HG03575 (cell line): ENCODE measurements at regions not wholly inside any gene's neighbourhood (a gene's known extent, or its start where the extent isn't known, plus 50 kb on each side); places are given as distances from the start of the nearest gene placed in this dataset.
A peak's percentile ranks its signal among the peaks of the same experiment; 100 is the strongest.

Experiments used
- ATAC-seq: cut with Tn5 transposase; IDR thresholded peaks from one replicate; pipeline ENCODE4 v1.9.1; 2021; ENCODE audit not compliant: unreplicated experiment, insufficient number of reproducible peaks, low FRiP score; ENCODE audit errors: extremely low read depth

DNA sequence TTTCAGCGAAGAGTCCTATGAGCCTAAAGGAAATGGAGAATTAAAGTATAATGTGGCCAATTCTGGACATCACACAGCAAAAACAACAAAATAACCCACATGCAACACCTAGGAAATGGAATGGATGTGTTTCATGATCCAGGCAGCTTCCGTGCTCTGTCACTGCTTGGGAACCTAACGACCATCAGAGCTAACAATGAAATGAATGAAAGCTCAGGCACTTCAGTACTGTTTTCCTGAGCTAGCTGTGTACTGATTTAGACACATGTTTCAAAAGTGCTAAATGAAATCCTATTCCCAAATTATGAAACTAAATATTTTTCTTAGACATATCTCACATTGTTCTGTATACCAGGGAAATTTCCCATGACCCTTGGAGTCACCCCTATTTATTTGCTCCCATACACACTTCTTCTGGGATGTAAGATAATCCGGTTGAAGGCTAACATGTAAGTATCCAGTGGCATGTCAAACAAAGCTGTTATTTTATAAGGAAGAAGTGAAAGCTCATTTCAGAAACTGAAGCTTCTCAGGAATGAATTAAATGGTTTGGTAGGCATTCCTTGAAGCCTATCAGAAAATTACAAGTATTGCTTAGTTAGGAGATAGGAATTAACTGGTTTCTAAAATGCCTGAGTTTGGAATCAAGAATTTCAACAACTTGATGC, 108.5 kb upstream of the RND3 start:
- no peak for ATAC-seq

GRCh38 chr2:150594299-150594698, 106.8 kb upstream of the RND3 start:
- ATAC-seq = no peak

- ATAC-seq = no peak
Observed at GRCh38 chr2:150591496-150592285, 104.2 kb upstream of the RND3 start.

DNA sequence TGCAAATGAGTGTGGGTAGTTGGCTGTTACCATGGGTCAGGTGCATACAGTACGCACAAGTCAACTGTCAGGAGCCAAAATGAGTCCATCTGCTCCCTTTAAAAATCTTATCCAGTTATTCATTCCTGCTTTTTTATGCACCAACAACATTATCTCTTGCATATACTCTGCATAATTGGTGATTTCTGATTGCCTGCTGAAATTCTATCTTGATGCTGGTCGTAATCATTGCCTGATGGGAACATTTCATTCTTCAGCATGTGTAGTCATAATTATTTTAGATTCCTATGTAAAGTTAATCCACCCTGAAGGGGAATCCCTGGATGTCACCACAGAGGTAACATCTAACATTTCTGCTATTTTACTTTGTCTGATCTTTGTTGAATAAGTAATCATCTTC, 102.2 kb upstream of the RND3 start:
- no peak for ATAC-seq

GRCh38 chr2:150588506-150588870, 101.0 kb upstream of the RND3 start:
- no peak for ATAC-seq

GRCh38 chr2:150587547-150588505, 100.4 kb upstream of the RND3 start:
- ATAC-seq = no peak

DNA sequence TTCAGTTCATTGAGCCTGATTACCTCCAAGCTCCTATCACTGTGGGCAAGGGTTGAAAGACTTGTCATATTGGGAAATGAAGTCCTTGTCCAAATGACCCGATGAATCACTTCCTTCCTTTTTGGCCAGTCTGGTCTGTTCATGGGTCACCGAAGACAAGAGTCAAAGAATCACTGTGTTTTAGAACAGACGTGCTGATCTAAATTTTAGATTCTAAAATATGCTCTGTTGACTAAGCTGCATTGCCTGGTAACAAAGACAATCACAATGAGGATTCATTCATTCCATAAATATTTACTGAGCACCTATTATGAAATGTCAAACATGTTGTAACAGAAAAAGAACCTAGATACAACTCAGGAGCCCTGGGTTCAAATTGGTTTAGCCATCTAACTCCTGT, 99.4 kb upstream of the RND3 start:
- ATAC-seq = no peak

DNA sequence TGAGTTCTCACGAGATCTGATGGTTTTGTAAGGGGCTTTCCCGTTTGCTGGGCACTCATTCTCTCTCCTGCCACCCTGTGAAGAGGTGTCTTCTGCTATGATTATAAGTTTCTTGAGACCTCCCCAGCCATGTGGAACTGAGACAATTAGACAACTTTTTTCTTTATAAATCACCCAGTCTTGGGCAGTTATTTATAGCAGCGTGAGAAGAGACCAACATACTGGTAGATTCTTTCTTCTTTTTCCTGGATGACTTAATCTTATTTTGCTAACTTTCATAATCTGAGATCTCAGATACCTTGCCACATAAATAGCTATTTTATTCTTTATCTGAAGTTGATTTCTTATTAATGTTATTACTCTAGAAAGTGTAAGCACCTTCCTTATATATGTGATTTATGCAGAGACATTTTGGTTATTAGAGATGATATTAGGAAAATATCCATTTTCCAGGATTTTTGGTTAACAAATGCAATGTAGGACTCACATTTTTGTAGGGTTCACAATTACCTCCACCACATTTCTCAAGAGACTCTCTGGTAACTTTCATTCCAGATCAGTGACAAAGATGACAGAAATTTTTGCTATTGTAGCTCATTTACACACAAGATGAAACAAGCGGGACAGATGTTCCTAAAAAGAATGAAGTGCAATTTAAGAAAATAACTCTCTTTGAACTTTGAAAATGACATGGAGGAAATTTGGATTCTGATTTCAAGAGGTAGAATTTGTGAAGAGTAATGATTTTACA, 97.9 kb upstream of the RND3 start:
- no peak for ATAC-seq

DNA sequence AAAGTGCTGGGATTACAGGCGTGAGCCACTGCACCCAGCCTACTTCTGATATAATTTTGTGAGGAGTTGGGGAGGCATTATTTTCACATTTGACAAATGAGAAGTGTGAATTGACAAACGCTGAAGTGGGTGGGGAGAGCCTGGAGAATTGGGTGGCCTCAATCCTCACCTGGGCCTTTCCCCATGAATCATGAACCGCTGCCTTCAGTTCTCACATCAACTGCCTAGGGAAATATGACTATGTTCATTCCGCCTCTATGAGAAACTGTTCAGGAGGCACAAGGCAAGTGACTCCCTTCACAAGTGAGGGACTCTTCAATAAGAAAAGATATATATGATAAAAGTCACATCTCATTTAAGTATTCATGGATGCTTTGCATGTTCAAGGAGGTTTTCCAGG, 96.6 kb upstream of the RND3 start:
- no peak for ATAC-seq

GRCh38 chr2:150581717-150582472, 94.4 kb upstream of the RND3 start:
- no peak for ATAC-seq

DNA sequence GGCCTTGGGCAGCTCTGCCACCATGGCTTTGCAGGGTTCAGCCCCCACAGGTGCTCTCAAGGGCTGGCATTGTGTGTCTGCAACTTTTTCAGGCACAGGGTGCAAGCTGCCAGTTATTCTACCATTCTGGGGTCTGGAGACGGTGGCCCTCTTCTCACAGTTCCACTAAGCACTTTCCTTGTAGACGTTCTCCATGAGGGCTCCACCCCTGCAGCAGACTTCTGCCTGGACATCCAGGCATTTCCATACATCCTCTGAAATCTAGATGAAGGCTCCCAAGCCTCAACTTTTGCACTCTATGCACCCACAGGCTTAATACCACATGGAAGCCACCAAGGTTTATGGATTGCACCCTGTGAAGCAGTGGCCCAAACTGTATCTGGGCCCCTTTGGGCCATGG, 91.0 kb upstream of the RND3 start:
- no peak for ATAC-seq

GRCh38 chr2:150575861-150576260, 88.4 kb upstream of the RND3 start:
- ATAC-seq = no peak

DNA sequence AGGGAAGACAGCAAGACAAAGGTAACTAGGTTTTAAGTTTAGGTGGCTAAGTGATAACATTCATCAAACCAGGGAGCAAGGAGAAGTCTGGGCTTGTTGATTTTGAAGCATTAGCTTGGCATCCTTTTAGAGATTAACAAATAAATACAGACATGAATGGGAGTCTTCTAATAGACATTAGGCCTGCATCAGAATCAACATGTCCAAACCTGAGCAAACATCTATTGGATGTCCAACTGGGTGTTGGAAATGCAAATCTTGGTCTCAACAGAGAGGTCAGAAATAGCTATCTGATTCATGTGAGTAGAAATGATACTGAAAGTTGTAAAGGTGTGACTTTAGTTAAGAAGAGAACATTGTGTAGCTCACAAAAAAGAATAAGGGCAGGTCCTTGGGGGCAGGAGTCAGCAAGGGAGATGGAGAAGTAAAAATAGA, 85.5 kb upstream of the RND3 start:
- peak; percentile 98 for ATAC-seq

- no peak for ATAC-seq
Observed at GRCh38 chr2:150572194-150572766, 84.8 kb upstream of the RND3 start.

GRCh38 chr2:150571121-150571520, 83.7 kb upstream of the RND3 start:
- ATAC-seq = no peak

DNA sequence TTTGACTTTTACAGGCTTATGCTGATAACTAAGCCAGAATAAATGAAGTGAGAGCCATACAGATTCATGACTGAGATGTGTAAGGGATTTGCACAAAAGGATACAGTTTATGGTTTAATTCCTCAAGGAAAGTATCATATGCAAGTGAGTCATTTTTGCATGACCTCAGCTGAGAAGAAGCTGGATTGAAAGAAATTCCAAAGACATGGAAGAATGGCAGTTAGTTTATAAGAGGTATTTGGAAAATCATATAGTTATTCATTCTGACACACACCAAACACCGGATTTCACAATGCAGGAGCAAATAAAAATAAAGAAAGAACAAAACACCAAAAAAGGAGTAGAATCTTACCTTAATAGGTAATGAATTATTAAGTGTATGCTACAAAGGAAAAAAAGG, 83.2 kb upstream of the RND3 start:
- no peak for ATAC-seq

- no peak for ATAC-seq
Observed at GRCh38 chr2:150569761-150570160, 82.3 kb upstream of the RND3 start.

GRCh38 chr2:150567771-150568301, 80.4 kb upstream of the RND3 start:
- ATAC-seq = no peak
